Suprapubic skin (tissue), 4 donors: ENCODE measurements at regions not wholly inside any gene's neighbourhood (a gene's known extent, or its start where the extent isn't known, plus 50 kb on each side); places are given as distances from the start of the nearest gene placed in this dataset.
A peak's percentile ranks its signal among the peaks of the same experiment; 100 is the strongest.

Experiments
- DNase-seq, 2 donors: peaks; one replicate each; pipeline ENCODE4 v3.0.0-alpha.2; 2019; ENCODE audit warnings: low spot score in 2 of 2
- H3K27ac ChIP-seq: fragments of 200-600 bp; sonication (generic); one replicate; pipeline ENCODE4 v1.5.1; 2019
- H3K27me3 ChIP-seq: fragments of 200-600 bp; sonication (generic); one replicate; pipeline ENCODE4 v1.5.1; 2019
- H3K36me3 ChIP-seq: fragments of 200-600 bp; sonication (generic); one replicate; pipeline ENCODE4 v1.5.1; 2019
- H3K4me1 ChIP-seq: fragments of 200-600 bp; sonication (generic); one replicate; pipeline ENCODE4 v1.5.1; 2019
- H3K4me3 ChIP-seq: fragments of 200-600 bp; sonication (generic); one replicate; pipeline ENCODE4 v1.5.1; 2019; ENCODE audit warnings: mild to moderate bottlenecking
- H3K9me3 ChIP-seq: fragments of 200-600 bp; sonication (generic); one replicate; pipeline ENCODE4 v1.5.1; 2019
- CTCF ChIP-seq, 2 donors: fragments of 200-600 bp in 1 of 2; fragments of 450-650 bp in 1 of 2; sonication (generic) in 1 of 2; IDR thresholded peaks; one replicate each; pipeline ENCODE4 v1.5.1; 2016 to 2019; ENCODE audit warnings: antibody characterized with exemption in 2 of 2, mild to moderate bottlenecking in 1 of 2, moderate library complexity in 1 of 2
- EP300 ChIP-seq: sonication (generic); formaldehyde crosslinking; IDR thresholded peaks from one replicate; pipeline ENCODE4 v1.6.1; 2017; ENCODE audit warnings: antibody characterized with exemption
- POLR2A ChIP-seq, 2 donors: fragments of 450-650 bp; IDR thresholded peaks; one replicate each; pipeline ENCODE4 v1.6.1; 2017; ENCODE audit warnings: antibody characterized with exemption in 2 of 2, mild to moderate bottlenecking in 2 of 2, moderate library complexity in 2 of 2
- POLR2AphosphoS5 ChIP-seq, 3 donors: sonication (generic); formaldehyde crosslinking; IDR thresholded peaks; one replicate each; pipeline ENCODE4 v1.6.1; 2017; ENCODE audit warnings: antibody characterized with exemption in 3 of 3
- WGBS: methylation state at CpG from one replicate; pipeline ENCODE4 v1.1.5; 2018; 5-methylcytosine and 5-hydroxymethylcytosine counted together

GRCh38 chr2:778731-779350 lies 101.6 kb upstream of the TMEM18 start:
- DNase-seq: peak in 1 of 2 donors; percentile 35
- Histone ChIP-seq H3K27ac (no peak overlapping the region), H3K4me1 (no peaks in the 10 kb centered on the region), H3K4me3 (no peak overlapping the region), H3K9me3 (no peaks in the 10 kb centered on the region), H3K27me3 (peaks cover 3% of the 10 kb centered on the region), H3K36me3 (no peaks in the 10 kb centered on the region)
- WGBS: 62% methylated on average over 17 of the region's 17 CpGs
- TF ChIP-seq EP300 (no peak), POLR2AphosphoS5 (IDR thresholded peaks at IDR 0.05) (no peak), CTCF (IDR thresholded peaks at IDR 0.05) (no peak), POLR2A (IDR thresholded peaks at IDR 0.05) (no peak)

GRCh38 chr2:777546-777945 lies 100.3 kb upstream of the TMEM18 start:
- 75% methylated on average over 1 of the region's 8 CpGs for WGBS
- Histone ChIP-seq H3K27ac (no peak overlapping the region), H3K4me1 (no peaks in the 10 kb centered on the region), H3K4me3 (no peak overlapping the region), H3K27me3 (peaks cover 3% of the 10 kb centered on the region), H3K36me3 (no peaks in the 10 kb centered on the region), H3K9me3 (no peaks in the 10 kb centered on the region)
- DNase-seq: no peak
- no peak for TF ChIP-seq POLR2A (IDR thresholded peaks at IDR 0.05)
- no peak for TF ChIP-seq CTCF (IDR thresholded peaks at IDR 0.05)
- TF ChIP-seq POLR2AphosphoS5 (IDR thresholded peaks at IDR 0.05): no peak
- no peak for TF ChIP-seq EP300

- Histone ChIP-seq H3K27ac (no peak overlapping the region), H3K4me1 (no peaks in the 10 kb centered on the region), H3K27me3 (peaks cover 3% of the 10 kb centered on the region), H3K36me3 (no peaks in the 10 kb centered on the region), H3K4me3 (no peak overlapping the region), H3K9me3 (no peaks in the 10 kb centered on the region)
- no peak for DNase-seq
- TF ChIP-seq POLR2AphosphoS5 (IDR thresholded peaks at IDR 0.05): no peak
- no peak for TF ChIP-seq EP300
- no peak for TF ChIP-seq CTCF (IDR thresholded peaks at IDR 0.05)
- 90% methylated on average over 10 of the region's 15 CpGs for WGBS
Measured at GRCh38 chr2:777051-777450, 99.8 kb upstream of the TMEM18 start.

- no peak overlapping the region for H3K4me3 ChIP-seq
- no peak overlapping the region for H3K27ac ChIP-seq
- 72% methylated on average over 11 of the region's 11 CpGs for WGBS
- H3K9me3 ChIP-seq: no peaks in the 10 kb centered on the region
- no peak for DNase-seq
- no peaks in the 10 kb centered on the region for H3K36me3 ChIP-seq
- H3K4me1 ChIP-seq: no peaks in the 10 kb centered on the region
- no peaks in the 10 kb centered on the region for H3K27me3 ChIP-seq
- TF ChIP-seq POLR2AphosphoS5 (IDR thresholded peaks at IDR 0.05): no peak
- TF ChIP-seq CTCF (IDR thresholded peaks at IDR 0.05): no peak
- no peak for TF ChIP-seq POLR2A (IDR thresholded peaks at IDR 0.05)
- no peak for TF ChIP-seq EP300
Measured at GRCh38 chr2:776487-776886, 99.3 kb upstream of the TMEM18 start.

GRCh38 chr2:776038-776437 lies 98.8 kb upstream of the TMEM18 start:
- no peaks in the 10 kb centered on the region for H3K4me1 ChIP-seq
- H3K9me3 ChIP-seq: no peaks in the 10 kb centered on the region
- no peak overlapping the region for H3K4me3 ChIP-seq
- no peak for DNase-seq
- no peaks in the 10 kb centered on the region for H3K27me3 ChIP-seq
- WGBS: 66% methylated on average over 6 of the region's 6 CpGs
- TF ChIP-seq POLR2A (IDR thresholded peaks at IDR 0.05) (no peak), EP300 (no peak), POLR2AphosphoS5 (IDR thresholded peaks at IDR 0.05) (no peak), CTCF (IDR thresholded peaks at IDR 0.05) (no peak)
- H3K27ac ChIP-seq: no peak overlapping the region
- no peaks in the 10 kb centered on the region for H3K36me3 ChIP-seq
